ENCODE measurements at regions not wholly inside any gene's neighbourhood (a gene's known extent, or its start where the extent isn't known, plus 50 kb on each side); places are given as distances from the start of the nearest gene placed in this dataset.

DNA sequence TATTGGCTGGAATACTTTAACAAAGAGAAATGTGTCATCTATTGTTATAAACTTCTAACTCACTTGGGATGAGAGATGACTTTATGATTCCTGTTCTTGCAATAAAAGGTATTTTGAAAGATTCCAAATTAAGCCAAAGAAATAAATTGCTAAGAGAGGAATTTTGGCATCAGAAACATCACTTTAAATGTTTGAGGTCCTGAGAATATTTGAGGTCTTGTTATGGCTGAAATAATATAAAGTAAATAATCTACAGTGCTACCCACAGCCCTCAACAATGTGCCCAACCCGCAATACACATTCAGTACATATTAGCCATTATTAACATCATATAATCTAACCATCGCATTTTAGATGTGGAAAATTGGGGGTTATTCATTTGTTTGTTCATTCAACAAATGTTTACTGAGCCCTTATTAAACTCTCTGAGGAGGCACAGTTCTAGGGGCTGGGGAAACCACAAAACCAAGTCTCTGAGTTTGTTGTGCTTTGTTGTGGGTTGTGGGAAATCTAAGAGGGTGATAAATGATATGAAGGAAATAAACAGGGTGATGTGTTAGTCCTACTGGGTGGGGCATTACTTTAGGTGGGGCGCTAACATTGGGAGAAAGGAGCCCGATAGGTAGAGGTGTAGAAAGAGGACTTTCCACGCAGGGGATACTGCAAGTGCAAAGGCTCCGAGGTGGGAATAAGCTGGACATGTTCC lies 135.2 kb upstream of the CLINT1 start:
- TF ChIP-seq NFIC (IDR thresholded peaks at IDR 0.05; ENCODE audit: low read depth, low read length) (no peak), RFX5 (IDR thresholded peaks at IDR 0.05; ENCODE audit: low read depth, low read length) (no peak)
- TF ChIP-seq, protein P1, sequence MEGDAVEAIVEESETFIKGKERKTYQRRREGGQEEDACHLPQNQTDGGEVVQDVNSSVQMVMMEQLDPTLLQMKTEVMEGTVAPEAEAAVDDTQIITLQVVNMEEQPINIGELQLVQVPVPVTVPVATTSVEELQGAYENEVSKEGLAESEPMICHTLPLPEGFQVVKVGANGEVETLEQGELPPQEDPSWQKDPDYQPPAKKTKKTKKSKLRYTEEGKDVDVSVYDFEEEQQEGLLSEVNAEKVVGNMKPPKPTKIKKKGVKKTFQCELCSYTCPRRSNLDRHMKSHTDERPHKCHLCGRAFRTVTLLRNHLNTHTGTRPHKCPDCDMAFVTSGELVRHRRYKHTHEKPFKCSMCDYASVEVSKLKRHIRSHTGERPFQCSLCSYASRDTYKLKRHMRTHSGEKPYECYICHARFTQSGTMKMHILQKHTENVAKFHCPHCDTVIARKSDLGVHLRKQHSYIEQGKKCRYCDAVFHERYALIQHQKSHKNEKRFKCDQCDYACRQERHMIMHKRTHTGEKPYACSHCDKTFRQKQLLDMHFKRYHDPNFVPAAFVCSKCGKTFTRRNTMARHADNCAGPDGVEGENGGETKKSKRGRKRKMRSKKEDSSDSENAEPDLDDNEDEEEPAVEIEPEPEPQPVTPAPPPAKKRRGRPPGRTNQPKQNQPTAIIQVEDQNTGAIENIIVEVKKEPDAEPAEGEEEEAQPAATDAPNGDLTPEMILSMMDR (IDR thresholded peaks at IDR 0.05 in 2 of 3, conservative IDR thresholded peaks at IDR 0.05 in 1 of 3; ENCODE audit: control insufficient read depth in 2 of 3, extremely low read depth in 1 of 3, insufficient read depth in 1 of 3, low read depth in 3 of 3, low read length in 3 of 3), result no peak
- TF ChIP-seq, protein P2, sequence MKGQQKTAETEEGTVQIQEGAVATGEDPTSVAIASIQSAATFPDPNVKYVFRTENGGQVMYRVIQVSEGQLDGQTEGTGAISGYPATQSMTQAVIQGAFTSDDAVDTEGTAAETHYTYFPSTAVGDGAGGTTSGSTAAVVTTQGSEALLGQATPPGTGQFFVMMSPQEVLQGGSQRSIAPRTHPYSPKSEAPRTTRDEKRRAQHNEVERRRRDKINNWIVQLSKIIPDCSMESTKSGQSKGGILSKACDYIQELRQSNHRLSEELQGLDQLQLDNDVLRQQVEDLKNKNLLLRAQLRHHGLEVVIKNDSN (IDR thresholded peaks at IDR 0.05; ENCODE audit: borderline replicate concordance, extremely low read length, insufficient read depth, low read depth, low read length), result no peak
